22Rv1 (cell line): ENCODE measurements at regions not wholly inside any gene's neighbourhood (a gene's known extent, or its start where the extent isn't known, plus 50 kb on each side); places are given as distances from the start of the nearest gene placed in this dataset.

ENCODE experiments used
- ZFX ChIP-seq: fragments of 450-650 bp; IDR thresholded peaks from 2 replicates; pipeline ENCODE4 v1.6.1; 2017; ENCODE audit warnings: antibody characterized with exemption, borderline replicate concordance
- TF ChIP-seq, protein P1 (sequence below): fragments of 450-650 bp; IDR thresholded peaks from 2 replicates; pipeline ENCODE4 v1.5.1; 2017; ENCODE audit warnings: mild to moderate bottlenecking

DNA sequence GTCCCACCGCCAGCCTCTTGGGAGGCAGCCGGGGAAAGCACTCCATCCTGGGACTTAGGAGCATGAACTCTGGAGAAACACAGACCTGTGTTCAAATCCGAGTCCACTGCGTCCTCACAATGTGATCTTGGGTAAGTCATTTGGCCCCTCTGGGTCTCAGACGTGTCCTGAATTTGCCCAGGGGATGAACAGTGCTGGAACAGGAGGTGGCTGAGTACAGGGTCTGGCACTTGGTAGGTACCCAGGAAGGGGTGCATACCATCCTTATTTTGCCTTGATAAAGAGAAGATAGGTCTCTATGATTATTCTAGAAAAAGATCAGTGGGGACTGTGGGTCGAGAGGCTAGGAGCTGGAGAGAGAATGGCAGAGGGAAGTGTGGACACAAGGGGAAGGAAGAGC, 135.7 kb downstream of the FGF18 start:
- TF ChIP-seq, protein P1, sequence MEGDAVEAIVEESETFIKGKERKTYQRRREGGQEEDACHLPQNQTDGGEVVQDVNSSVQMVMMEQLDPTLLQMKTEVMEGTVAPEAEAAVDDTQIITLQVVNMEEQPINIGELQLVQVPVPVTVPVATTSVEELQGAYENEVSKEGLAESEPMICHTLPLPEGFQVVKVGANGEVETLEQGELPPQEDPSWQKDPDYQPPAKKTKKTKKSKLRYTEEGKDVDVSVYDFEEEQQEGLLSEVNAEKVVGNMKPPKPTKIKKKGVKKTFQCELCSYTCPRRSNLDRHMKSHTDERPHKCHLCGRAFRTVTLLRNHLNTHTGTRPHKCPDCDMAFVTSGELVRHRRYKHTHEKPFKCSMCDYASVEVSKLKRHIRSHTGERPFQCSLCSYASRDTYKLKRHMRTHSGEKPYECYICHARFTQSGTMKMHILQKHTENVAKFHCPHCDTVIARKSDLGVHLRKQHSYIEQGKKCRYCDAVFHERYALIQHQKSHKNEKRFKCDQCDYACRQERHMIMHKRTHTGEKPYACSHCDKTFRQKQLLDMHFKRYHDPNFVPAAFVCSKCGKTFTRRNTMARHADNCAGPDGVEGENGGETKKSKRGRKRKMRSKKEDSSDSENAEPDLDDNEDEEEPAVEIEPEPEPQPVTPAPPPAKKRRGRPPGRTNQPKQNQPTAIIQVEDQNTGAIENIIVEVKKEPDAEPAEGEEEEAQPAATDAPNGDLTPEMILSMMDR: no peak
- TF ChIP-seq ZFX: no peak
